ENCODE measurements at regions not wholly inside any gene's neighbourhood (a gene's known extent, or its start where the extent isn't known, plus 50 kb on each side); places are given as distances from the start of the nearest gene placed in this dataset.

DNA sequence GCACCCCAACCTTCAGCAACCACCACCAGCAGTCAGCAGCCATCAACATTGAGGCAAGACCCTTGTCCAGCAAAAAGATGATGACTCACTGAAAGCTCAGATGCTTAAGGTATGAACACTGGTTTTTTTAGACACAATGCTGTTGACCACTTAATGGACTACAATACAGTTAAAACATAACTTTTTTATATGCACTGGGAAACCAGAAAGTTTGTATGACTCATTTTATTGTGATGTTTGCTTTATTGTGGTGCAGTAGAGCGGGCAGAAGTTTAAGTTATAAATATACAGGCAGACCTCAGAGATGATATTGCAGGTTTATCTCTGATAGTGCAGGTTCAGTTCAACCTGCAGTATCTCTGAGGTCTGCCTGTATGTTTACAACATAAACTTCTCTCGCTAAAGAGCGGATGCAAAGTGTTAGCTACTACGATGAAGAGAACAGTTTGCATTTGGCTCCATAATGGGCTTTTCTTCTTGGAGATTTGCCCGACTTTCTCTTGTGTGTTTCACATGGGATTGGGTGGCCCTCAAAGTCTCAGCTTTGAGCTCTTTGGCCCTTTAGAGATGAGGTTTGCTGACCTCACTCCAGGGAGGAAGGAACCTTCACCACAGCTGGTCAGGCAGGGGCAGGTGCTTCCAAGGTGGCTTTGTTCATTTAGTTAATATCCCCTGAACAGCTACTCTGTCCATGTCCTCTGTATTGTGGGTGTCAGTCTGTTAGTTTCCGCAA, 84.4 kb upstream of the SHH start:
- TF ChIP-seq, protein P1, sequence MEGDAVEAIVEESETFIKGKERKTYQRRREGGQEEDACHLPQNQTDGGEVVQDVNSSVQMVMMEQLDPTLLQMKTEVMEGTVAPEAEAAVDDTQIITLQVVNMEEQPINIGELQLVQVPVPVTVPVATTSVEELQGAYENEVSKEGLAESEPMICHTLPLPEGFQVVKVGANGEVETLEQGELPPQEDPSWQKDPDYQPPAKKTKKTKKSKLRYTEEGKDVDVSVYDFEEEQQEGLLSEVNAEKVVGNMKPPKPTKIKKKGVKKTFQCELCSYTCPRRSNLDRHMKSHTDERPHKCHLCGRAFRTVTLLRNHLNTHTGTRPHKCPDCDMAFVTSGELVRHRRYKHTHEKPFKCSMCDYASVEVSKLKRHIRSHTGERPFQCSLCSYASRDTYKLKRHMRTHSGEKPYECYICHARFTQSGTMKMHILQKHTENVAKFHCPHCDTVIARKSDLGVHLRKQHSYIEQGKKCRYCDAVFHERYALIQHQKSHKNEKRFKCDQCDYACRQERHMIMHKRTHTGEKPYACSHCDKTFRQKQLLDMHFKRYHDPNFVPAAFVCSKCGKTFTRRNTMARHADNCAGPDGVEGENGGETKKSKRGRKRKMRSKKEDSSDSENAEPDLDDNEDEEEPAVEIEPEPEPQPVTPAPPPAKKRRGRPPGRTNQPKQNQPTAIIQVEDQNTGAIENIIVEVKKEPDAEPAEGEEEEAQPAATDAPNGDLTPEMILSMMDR (IDR thresholded peaks at IDR 0.05): no peak
- TF ChIP-seq POLR2A (IDR thresholded peaks at IDR 0.05): no peak
